ENCODE measurements at regions not wholly inside any gene's neighbourhood (a gene's known extent, or its start where the extent isn't known, plus 50 kb on each side); places are given as distances from the start of the nearest gene placed in this dataset.

- DNase-seq (ENCODE audit: low read depth, low spot score) (no peak), FAIRE-seq (no peak)
- TF ChIP-seq FOS (IDR thresholded peaks at IDR 0.05; ENCODE audit: borderline replicate concordance, insufficient read depth, low read length) (no peak), EZH2 (IDR thresholded peaks at IDR 0.05; ENCODE audit: borderline replicate concordance, low read depth, low read length, severe bottlenecking) (no peak), MYC (IDR thresholded peaks at IDR 0.05; ENCODE audit: low read depth, low read length) (no peak), GATA2 (IDR thresholded peaks at IDR 0.05; ENCODE audit: insufficient read depth, insufficient read length, low read depth, low read length) (no peak), POLR2A (IDR thresholded peaks at IDR 0.05; ENCODE audit: low read depth, low read length) (no peak), CTCF (IDR thresholded peaks at IDR 0.05; ENCODE audit: extremely low read depth in 1 of 2, insufficient read depth in 1 of 2, low read depth in 1 of 2, low read length in 2 of 2) (no peak), JUN (IDR thresholded peaks at IDR 0.05; ENCODE audit: borderline replicate concordance, insufficient read depth, insufficient read length, low read depth) (no peak), POLR2AphosphoS5 (IDR thresholded peaks at IDR 0.05; ENCODE audit: insufficient read depth, low read depth, low read length) (no peak)
- TF ChIP-seq, protein P1, sequence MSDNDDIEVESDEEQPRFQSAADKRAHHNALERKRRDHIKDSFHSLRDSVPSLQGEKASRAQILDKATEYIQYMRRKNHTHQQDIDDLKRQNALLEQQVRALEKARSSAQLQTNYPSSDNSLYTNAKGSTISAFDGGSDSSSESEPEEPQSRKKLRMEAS (IDR thresholded peaks at IDR 0.05; ENCODE audit: insufficient read depth, insufficient read length): no peak
- H3K27ac ChIP-seq (ENCODE audit: insufficient read depth, low read depth, low read length): no peak overlapping the region
- no peak overlapping the region for H3K4me2 ChIP-seq (ENCODE audit: insufficient read depth, low read length)
- dilution Hi-C loops (cut with MboI; ENCODE audit: extremely low pct_ligation_motif_present, low sequenced_read_pairs) (no loop called here), intact Hi-C loops (cut with micrococcal nuclease) (no loop called here)
- BruUV-seq (replicated peaks): no TSS peak
- CTCF ChIA-PET: no interaction called here
- H3K27me3 ChIP-seq (ENCODE audit: control insufficient read depth in 2 of 2, insufficient read depth in 2 of 2, low read length in 2 of 2): no peaks in the 10 kb centered on the region
- H3K9me1 ChIP-seq (replicated peaks; ENCODE audit: control insufficient read depth, extremely low read depth, insufficient read depth, low read length): no peaks in the 10 kb centered on the region
- POLR2A ChIA-PET: no interaction called here
- no peaks in the 10 kb centered on the region for H3K36me3 ChIP-seq (ENCODE audit: control insufficient read depth in 2 of 2, extremely low read depth in 1 of 2, insufficient read depth in 2 of 2, low read length in 2 of 2)
- peaks cover 2% of the 10 kb centered on the region for H3K9me3 ChIP-seq (replicated peaks; ENCODE audit: control insufficient read depth, insufficient read depth, low read length)
- no peaks in the 10 kb centered on the region for H4K20me1 ChIP-seq (replicated peaks; ENCODE audit: control insufficient read depth, extremely low read depth, insufficient read depth, low read length)
- H3K9ac ChIP-seq (replicated peaks; ENCODE audit: extremely low read depth, insufficient read depth, low read length): no peak overlapping the region
- H3K4me1 ChIP-seq (ENCODE audit: control insufficient read depth, extremely low read depth, insufficient read depth, low read length): no peaks in the 10 kb centered on the region
- no peak overlapping the region for H2AFZ ChIP-seq (ENCODE audit: low read depth, low read length)
- H3K79me2 ChIP-seq (ENCODE audit: control insufficient read depth, insufficient read depth, low read length): no peaks in the 10 kb centered on the region
- no peak overlapping the region for H3K4me3 ChIP-seq (replicated peaks in 1 of 3; ENCODE audit: insufficient read depth in 1 of 3, low read depth in 1 of 3, low read length in 3 of 3)
Observed at GRCh38 chr19:27734496-27735220, 1478.3 kb downstream of the UQCRFS1 start.

All from endothelial cell of umbilical vein (primary cell).